OCI-LY1 (cell line): ENCODE measurements at regions not wholly inside any gene's neighbourhood (a gene's known extent, or its start where the extent isn't known, plus 50 kb on each side); places are given as distances from the start of the nearest gene placed in this dataset.

Experiments used
- H2AFZ ChIP-seq: fragments of 200-600 bp; sonication (generic), shearing (Covaris generic); 2 replicates; pipeline ENCODE4 v1.6.0; 2014; ENCODE audit warnings: antibody characterized with exemption, mild to moderate bottlenecking, low read length
- H3F3A ChIP-seq: fragments of 200-600 bp; sonication (generic), shearing (Covaris generic); 2 replicates; pipeline ENCODE4 v1.6.0; 2014; ENCODE audit warnings: mild to moderate bottlenecking, antibody characterized with exemption, low read length, moderate library complexity; ENCODE audit not compliant: insufficient read depth
- H3K27ac ChIP-seq: fragments of 200-600 bp; sonication (generic); 2 replicates; pipeline ENCODE4 v1.5.1; 2014; ENCODE audit warnings: low read length, mixed run types, mild to moderate bottlenecking, low read depth; ENCODE audit not compliant: poor library complexity, severe bottlenecking
- H3K27me3 ChIP-seq: fragments of 200-600 bp; sonication (generic); 2 replicates; pipeline ENCODE4 v1.6.0; 2014; ENCODE audit warnings: antibody characterized with exemption, mild to moderate bottlenecking, low read length, moderate library complexity; ENCODE audit not compliant: insufficient read depth
- H3K36me3 ChIP-seq: fragments of 200-600 bp; sonication (generic); 2 replicates; pipeline ENCODE4 v1.6.1; 2014; ENCODE audit warnings: mild to moderate bottlenecking, antibody characterized with exemption, low read length, moderate library complexity, mixed read lengths; ENCODE audit not compliant: insufficient read depth
- H3K4me1 ChIP-seq: fragments of 200-600 bp; sonication (generic); 2 replicates; pipeline ENCODE4 v1.5.1; 2014; ENCODE audit warnings: mild to moderate bottlenecking, low read length, moderate library complexity; ENCODE audit not compliant: insufficient read depth, severe bottlenecking
- H3K4me2 ChIP-seq: fragments of 200-600 bp; sonication (generic), shearing (Covaris generic); 2 replicates; pipeline ENCODE4 v1.6.1; 2014; ENCODE audit warnings: low read length
- H3K4me3 ChIP-seq: fragments of 200-600 bp; sonication (generic); 2 replicates; pipeline ENCODE4 v1.5.1; 2014; ENCODE audit warnings: low read length, low read depth, mild to moderate bottlenecking, mixed read lengths; ENCODE audit not compliant: poor library complexity, severe bottlenecking
- H3K79me2 ChIP-seq: fragments of 200-600 bp; shearing (Covaris generic); 2 replicates; pipeline ENCODE4 v1.6.1; 2016; ENCODE audit warnings: mixed run types, low read length, mixed read lengths; ENCODE audit not compliant: insufficient read depth
- H3K9ac ChIP-seq: fragments of 200-600 bp; sonication (generic), shearing (Covaris generic); 2 replicates; pipeline ENCODE4 v1.6.1; 2014; ENCODE audit warnings: mild to moderate bottlenecking, low read length, mixed read lengths
- H3K9me2 ChIP-seq: fragments of 200-600 bp; sonication (generic), shearing (Covaris generic); 2 replicates; pipeline ENCODE4 v1.6.1; 2014; ENCODE audit warnings: low read depth, mild to moderate bottlenecking, low read length, mixed read lengths
- H3K9me3 ChIP-seq: fragments of 200-600 bp; shearing (Covaris generic); 2 replicates; pipeline ENCODE4 v1.6.1; 2014; ENCODE audit warnings: low read length, mixed read lengths
- H4K20me1 ChIP-seq: fragments of 200-600 bp; sonication (generic), shearing (Covaris generic); 2 replicates; pipeline ENCODE4 v1.6.0; 2016; ENCODE audit warnings: mild to moderate bottlenecking, low read length; ENCODE audit not compliant: insufficient read depth
- EZH2 ChIP-seq: fragments of 200-600 bp; sonication (generic), shearing (Covaris generic); IDR thresholded peaks from 2 replicates; pipeline ENCODE4 v1.8.0; 2017; ENCODE audit warnings: borderline replicate concordance, mixed run types, mild to moderate bottlenecking, antibody characterized with exemption, low read length, moderate library complexity, mixed read lengths
- TF ChIP-seq, protein P1 (sequence below): fragments of 200-600 bp; sonication (generic), shearing (Covaris generic); IDR thresholded peaks from 2 replicates; pipeline ENCODE4 v1.5.1; 2017; ENCODE audit warnings: mild to moderate bottlenecking, antibody characterized with exemption, low read length, moderate library complexity, mixed read lengths

GRCh38 chr11:92061456-92062062 is 163.1 kb upstream of the FAT3 start:
- Histone ChIP-seq H3K79me2 (no peaks in the 10 kb centered on the region), H3K4me2 (no peak overlapping the region), H3K9ac (no peak overlapping the region), H3F3A (no peaks in the 10 kb centered on the region), H3K4me3 (no peak overlapping the region), H3K9me2 (no peaks in the 10 kb centered on the region), H4K20me1 (no peaks in the 10 kb centered on the region), H3K27me3 (no peaks in the 10 kb centered on the region), H3K4me1 (no peaks in the 10 kb centered on the region), H3K9me3 (no peaks in the 10 kb centered on the region), H3K27ac (no peak overlapping the region), H3K36me3 (no peaks in the 10 kb centered on the region), H2AFZ (no peak overlapping the region)
- TF ChIP-seq, protein P1, sequence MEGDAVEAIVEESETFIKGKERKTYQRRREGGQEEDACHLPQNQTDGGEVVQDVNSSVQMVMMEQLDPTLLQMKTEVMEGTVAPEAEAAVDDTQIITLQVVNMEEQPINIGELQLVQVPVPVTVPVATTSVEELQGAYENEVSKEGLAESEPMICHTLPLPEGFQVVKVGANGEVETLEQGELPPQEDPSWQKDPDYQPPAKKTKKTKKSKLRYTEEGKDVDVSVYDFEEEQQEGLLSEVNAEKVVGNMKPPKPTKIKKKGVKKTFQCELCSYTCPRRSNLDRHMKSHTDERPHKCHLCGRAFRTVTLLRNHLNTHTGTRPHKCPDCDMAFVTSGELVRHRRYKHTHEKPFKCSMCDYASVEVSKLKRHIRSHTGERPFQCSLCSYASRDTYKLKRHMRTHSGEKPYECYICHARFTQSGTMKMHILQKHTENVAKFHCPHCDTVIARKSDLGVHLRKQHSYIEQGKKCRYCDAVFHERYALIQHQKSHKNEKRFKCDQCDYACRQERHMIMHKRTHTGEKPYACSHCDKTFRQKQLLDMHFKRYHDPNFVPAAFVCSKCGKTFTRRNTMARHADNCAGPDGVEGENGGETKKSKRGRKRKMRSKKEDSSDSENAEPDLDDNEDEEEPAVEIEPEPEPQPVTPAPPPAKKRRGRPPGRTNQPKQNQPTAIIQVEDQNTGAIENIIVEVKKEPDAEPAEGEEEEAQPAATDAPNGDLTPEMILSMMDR: no peak

- Histone ChIP-seq H3K4me2 (no peak overlapping the region), H3F3A (no peaks in the 10 kb centered on the region), H3K36me3 (no peaks in the 10 kb centered on the region), H3K27ac (no peak overlapping the region), H3K9ac (no peak overlapping the region), H3K9me3 (no peaks in the 10 kb centered on the region), H4K20me1 (no peaks in the 10 kb centered on the region), H2AFZ (no peak overlapping the region), H3K27me3 (no peaks in the 10 kb centered on the region), H3K79me2 (no peaks in the 10 kb centered on the region), H3K4me3 (no peak overlapping the region), H3K9me2 (no peaks in the 10 kb centered on the region), H3K4me1 (no peaks in the 10 kb centered on the region)
- TF ChIP-seq EZH2: no peak
- TF ChIP-seq, protein P1: no peak
Measured at GRCh38 chr11:92057849-92058442, 166.7 kb upstream of the FAT3 start.

DNA sequence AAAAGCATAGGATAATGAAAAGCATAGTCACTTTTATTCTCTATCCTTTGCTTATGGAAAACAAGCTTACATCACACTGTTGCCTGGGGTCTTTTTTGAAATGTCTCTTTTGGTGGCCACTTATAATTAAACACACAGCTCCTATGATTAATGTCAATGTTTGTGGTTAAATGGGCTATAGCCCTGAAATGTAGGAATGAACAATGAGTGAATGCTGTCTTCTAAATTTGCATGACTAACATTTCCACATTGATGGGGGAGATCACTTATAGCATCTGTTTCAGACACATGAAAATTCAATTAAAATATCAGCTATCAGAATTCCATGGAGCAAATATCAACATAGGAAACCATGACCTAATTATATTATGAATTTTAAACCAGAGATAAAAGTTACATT is 171.4 kb upstream of the FAT3 start:
- H3K36me3 ChIP-seq: no peaks in the 10 kb centered on the region

More for the DNA sequence above, 171.4 kb upstream of the FAT3 start:
- Histone ChIP-seq H3K9ac (no peak overlapping the region), H3K9me2 (no peaks in the 10 kb centered on the region), H3K4me2 (no peak overlapping the region), H3K4me1 (no peaks in the 10 kb centered on the region), H2AFZ (no peak overlapping the region), H3K4me3 (no peak overlapping the region), H4K20me1 (no peaks in the 10 kb centered on the region), H3K9me3 (no peaks in the 10 kb centered on the region), H3F3A (no peaks in the 10 kb centered on the region), H3K27ac (no peak overlapping the region), H3K27me3 (no peaks in the 10 kb centered on the region), H3K79me2 (no peaks in the 10 kb centered on the region)
- no peak for TF ChIP-seq EZH2
- TF ChIP-seq, protein P1: no peak
